Renal cortical epithelial cell (primary cell): ENCODE measurements at regions not wholly inside any gene's neighbourhood (a gene's known extent, or its start where the extent isn't known, plus 50 kb on each side); places are given as distances from the start of the nearest gene placed in this dataset.

ENCODE experiments used
- DNase-seq: peaks from one replicate; pipeline ENCODE4 v3.0.0-alpha.2; 2011; ENCODE audit warnings: low read depth

GRCh38 chr16:6144463-6144862 lies 1046.9 kb upstream of the EEF2KMT start:
- no peak for DNase-seq

- DNase-seq = no peak
Observed at GRCh38 chr16:6143020-6143419, 1045.4 kb upstream of the EEF2KMT start.

- DNase-seq = no peak
Observed at GRCh38 chr16:6133009-6133557, 1035.5 kb upstream of the EEF2KMT start.

- no peak for DNase-seq
Observed at GRCh38 chr16:6132121-6132520, 1034.5 kb upstream of the EEF2KMT start.

GRCh38 chr16:6131526-6132050 lies 1034.0 kb upstream of the EEF2KMT start:
- no peak for DNase-seq

- DNase-seq = peak; percentile 45
Observed at GRCh38 chr16:6125483-6126259, 1028.1 kb upstream of the EEF2KMT start.

GRCh38 chr16:6124136-6124535 lies 1026.5 kb upstream of the EEF2KMT start:
- DNase-seq = no peak

- DNase-seq = peak; percentile 59
Observed at GRCh38 chr16:6122401-6122800, 1024.8 kb upstream of the EEF2KMT start.

GRCh38 chr16:6114691-6115090 lies 1017.1 kb upstream of the EEF2KMT start:
- DNase-seq = no peak

- no peak for DNase-seq
Observed at GRCh38 chr16:6113749-6114148, 1016.2 kb upstream of the EEF2KMT start.

- DNase-seq = no peak
Observed at GRCh38 chr16:6112700-6113099, 1015.1 kb upstream of the EEF2KMT start.

- DNase-seq = peak; percentile 32
Observed at GRCh38 chr16:6111390-6111789, 1013.8 kb upstream of the EEF2KMT start.

- no peak for DNase-seq
Observed at GRCh38 chr16:6110346-6110745, 1012.8 kb upstream of the EEF2KMT start.

- no peak for DNase-seq
Observed at GRCh38 chr16:6106061-6106460, 1008.5 kb upstream of the EEF2KMT start.

GRCh38 chr16:6105115-6105514 lies 1007.5 kb upstream of the EEF2KMT start:
- DNase-seq = peak; percentile 49

GRCh38 chr16:6104428-6104827 lies 1006.8 kb upstream of the EEF2KMT start:
- peak; percentile 4 for DNase-seq

- no peak for DNase-seq
Observed at GRCh38 chr16:6103561-6103960, 1006.0 kb upstream of the EEF2KMT start.

- DNase-seq = no peak
Observed at GRCh38 chr16:6099102-6099501, 1001.5 kb upstream of the EEF2KMT start.

GRCh38 chr16:6096931-6097670 lies 999.5 kb upstream of the EEF2KMT start:
- DNase-seq = no peak

GRCh38 chr16:6095414-6095813 lies 997.8 kb upstream of the EEF2KMT start:
- no peak for DNase-seq

GRCh38 chr16:6091021-6091420 lies 993.4 kb upstream of the EEF2KMT start:
- DNase-seq = no peak

GRCh38 chr16:6081320-6081976 lies 983.9 kb upstream of the EEF2KMT start:
- no peak for DNase-seq
